DOHH2 (cell line): ENCODE measurements at regions not wholly inside any gene's neighbourhood (a gene's known extent, or its start where the extent isn't known, plus 50 kb on each side); places are given as distances from the start of the nearest gene placed in this dataset.

Experiments
- H3F3A ChIP-seq: fragments of 200-600 bp; sonication (generic), shearing (Covaris generic); 2 replicates; pipeline ENCODE4 v1.6.0; 2016; ENCODE audit warnings: antibody characterized with exemption, mild to moderate bottlenecking; ENCODE audit not compliant: control insufficient read depth, insufficient read depth
- H3K27ac ChIP-seq: fragments of 200-600 bp; sonication (generic); 2 replicates; pipeline ENCODE4 v1.5.1; 2014; ENCODE audit warnings: low read depth, mild to moderate bottlenecking, low read length, moderate library complexity
- H3K27me3 ChIP-seq: fragments of 200-600 bp; sonication (generic); 2 replicates; pipeline ENCODE4 v1.6.1; 2014; ENCODE audit warnings: mild to moderate bottlenecking, low read length, mixed read lengths; ENCODE audit not compliant: control insufficient read depth
- H3K36me3 ChIP-seq: fragments of 200-600 bp; sonication (generic); 2 replicates; pipeline ENCODE4 v1.6.1; 2014; ENCODE audit warnings: mild to moderate bottlenecking, low read length, moderate library complexity, mixed read lengths; ENCODE audit not compliant: control insufficient read depth
- H3K4me1 ChIP-seq: fragments of 200-600 bp; sonication (generic); 2 replicates; pipeline ENCODE4 v1.6.1; 2014; ENCODE audit warnings: mild to moderate bottlenecking, low read length, mixed read lengths; ENCODE audit not compliant: control insufficient read depth
- H3K4me2 ChIP-seq: fragments of 200-600 bp; sonication (generic); 2 replicates; pipeline ENCODE4 v1.6.0; 2014; ENCODE audit warnings: mild to moderate bottlenecking, low read length, moderate library complexity
- H3K4me3 ChIP-seq: fragments of 200-600 bp; sonication (generic); 2 replicates; pipeline ENCODE4 v1.5.1; 2014; ENCODE audit warnings: mild to moderate bottlenecking, low read length, mixed read lengths
- H3K79me2 ChIP-seq: fragments of 200-600 bp; sonication (generic); 2 replicates; pipeline ENCODE4 v1.6.1; 2014; ENCODE audit warnings: mild to moderate bottlenecking, low read length, mixed read lengths; ENCODE audit not compliant: control insufficient read depth
- H3K9me2 ChIP-seq: fragments of 200-600 bp; sonication (generic); replicated peaks from 2 replicates; pipeline ENCODE4 v1.6.1; 2014; ENCODE audit warnings: mild to moderate bottlenecking, low read length, mixed read lengths; ENCODE audit not compliant: control insufficient read depth
- H3K9me3 ChIP-seq: fragments of 200-600 bp; sonication (generic); 2 replicates; pipeline ENCODE4 v1.6.1; 2014; ENCODE audit warnings: antibody characterized with exemption, low read length, mixed read lengths; ENCODE audit not compliant: control insufficient read depth, insufficient read depth
- H4K20me1 ChIP-seq: fragments of 200-600 bp; sonication (generic); 2 replicates; pipeline ENCODE4 v1.6.0; 2014; ENCODE audit warnings: low read depth, mild to moderate bottlenecking, antibody characterized with exemption, low read length, moderate library complexity; ENCODE audit not compliant: control insufficient read depth, insufficient read depth
- EZH2phosphoT487 ChIP-seq: fragments of 200-600 bp; sonication (generic); IDR thresholded peaks from 2 replicates; pipeline ENCODE4 v1.6.1; 2017; ENCODE audit warnings: borderline replicate concordance, mild to moderate bottlenecking, antibody characterized with exemption, low read length, moderate library complexity, mixed read lengths
- TF ChIP-seq, protein P1 (sequence below): fragments of 200-600 bp; sonication (generic); IDR thresholded peaks from one replicate; pipeline ENCODE4 v1.5.1; 2014; ENCODE audit warnings: antibody characterized with exemption, mild to moderate bottlenecking, low read depth, low read length; ENCODE audit not compliant: poor library complexity, severe bottlenecking

DNA sequence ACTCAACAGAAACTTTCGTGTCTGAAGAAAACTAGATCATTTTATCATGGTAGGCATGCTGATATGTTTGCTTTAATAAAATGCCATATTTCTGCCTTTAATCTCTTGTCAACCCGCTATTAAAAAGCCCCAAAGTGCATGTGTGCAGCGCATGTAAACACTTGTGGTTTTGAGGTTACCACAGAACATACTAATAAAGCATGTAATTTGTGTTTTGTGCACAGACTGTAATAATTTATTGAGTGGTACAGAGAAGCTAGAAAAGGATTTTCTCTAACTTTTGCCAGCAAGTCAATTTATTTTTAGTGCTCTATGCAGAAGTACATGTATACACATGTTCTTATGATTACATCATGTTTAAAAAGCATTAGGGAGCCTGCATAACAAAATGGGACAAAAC is 349.9 kb upstream of the SLC35B3 start:
- Histone ChIP-seq H4K20me1 (no peaks in the 10 kb centered on the region), H3K9me2 (no peaks in the 10 kb centered on the region), H3K9me3 (no peaks in the 10 kb centered on the region), H3F3A (no peaks in the 10 kb centered on the region), H3K4me1 (peaks cover 7% of the 10 kb centered on the region), H3K27me3 (no peaks in the 10 kb centered on the region), H3K4me3 (no peak overlapping the region), H3K4me2 (no peak overlapping the region), H3K27ac (no peak overlapping the region), H3K79me2 (no peaks in the 10 kb centered on the region), H3K36me3 (no peaks in the 10 kb centered on the region)
- TF ChIP-seq EZH2phosphoT487, result no peak
- TF ChIP-seq, protein P1, sequence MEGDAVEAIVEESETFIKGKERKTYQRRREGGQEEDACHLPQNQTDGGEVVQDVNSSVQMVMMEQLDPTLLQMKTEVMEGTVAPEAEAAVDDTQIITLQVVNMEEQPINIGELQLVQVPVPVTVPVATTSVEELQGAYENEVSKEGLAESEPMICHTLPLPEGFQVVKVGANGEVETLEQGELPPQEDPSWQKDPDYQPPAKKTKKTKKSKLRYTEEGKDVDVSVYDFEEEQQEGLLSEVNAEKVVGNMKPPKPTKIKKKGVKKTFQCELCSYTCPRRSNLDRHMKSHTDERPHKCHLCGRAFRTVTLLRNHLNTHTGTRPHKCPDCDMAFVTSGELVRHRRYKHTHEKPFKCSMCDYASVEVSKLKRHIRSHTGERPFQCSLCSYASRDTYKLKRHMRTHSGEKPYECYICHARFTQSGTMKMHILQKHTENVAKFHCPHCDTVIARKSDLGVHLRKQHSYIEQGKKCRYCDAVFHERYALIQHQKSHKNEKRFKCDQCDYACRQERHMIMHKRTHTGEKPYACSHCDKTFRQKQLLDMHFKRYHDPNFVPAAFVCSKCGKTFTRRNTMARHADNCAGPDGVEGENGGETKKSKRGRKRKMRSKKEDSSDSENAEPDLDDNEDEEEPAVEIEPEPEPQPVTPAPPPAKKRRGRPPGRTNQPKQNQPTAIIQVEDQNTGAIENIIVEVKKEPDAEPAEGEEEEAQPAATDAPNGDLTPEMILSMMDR, result no peak

DNA sequence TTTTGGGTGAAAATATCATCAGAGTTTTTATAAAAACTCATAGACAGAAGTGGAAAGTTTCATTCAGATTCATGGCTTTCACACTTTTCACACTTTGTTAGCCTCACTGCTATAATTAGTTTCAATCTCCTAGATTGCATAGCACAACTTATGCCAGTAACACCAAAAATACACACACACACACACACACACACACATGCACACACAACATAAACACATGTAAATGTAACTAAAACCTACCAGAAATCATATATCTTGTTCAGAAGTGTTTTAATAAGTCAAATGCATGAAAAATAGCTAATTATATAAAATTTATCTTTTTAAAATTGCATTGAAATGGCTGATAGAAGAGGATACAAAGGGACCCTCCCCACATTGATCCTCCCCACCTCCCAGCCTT is 347.8 kb upstream of the SLC35B3 start:
- Histone ChIP-seq H3K36me3 (no peaks in the 10 kb centered on the region), H3K4me1 (peaks cover 7% of the 10 kb centered on the region)

DNA sequence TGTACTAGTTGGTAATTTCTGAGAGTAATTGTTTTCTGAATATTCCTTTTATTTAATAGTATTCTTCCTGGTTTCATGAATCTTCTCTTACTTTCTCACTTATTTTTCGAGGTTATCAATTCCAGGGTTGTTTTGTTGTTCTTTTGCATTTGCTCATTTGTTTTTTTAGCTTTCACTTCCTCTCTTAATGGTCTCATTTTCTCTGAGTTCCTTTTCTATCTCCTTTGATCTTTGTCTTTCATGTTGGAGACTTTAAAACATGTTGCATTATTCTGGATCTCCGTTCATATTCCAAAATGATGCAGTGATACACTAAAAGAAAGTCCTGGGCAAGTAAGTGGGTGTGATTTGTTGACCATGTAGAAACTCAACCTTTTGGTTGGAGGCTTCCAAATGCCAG is 345.3 kb upstream of the SLC35B3 start:
- H3K27ac ChIP-seq, result no peak overlapping the region
- no peaks in the 10 kb centered on the region for H3K36me3 ChIP-seq
- H3F3A ChIP-seq, result no peaks in the 10 kb centered on the region
- no peaks in the 10 kb centered on the region for H3K27me3 ChIP-seq
- 0 out of 2 replicates have a peak overlapping the region, but pooled peaks have one; percentile 7 for H3K4me3 ChIP-seq
- peaks cover 7% of the 10 kb centered on the region for H3K4me1 ChIP-seq
- no peaks in the 10 kb centered on the region for H4K20me1 ChIP-seq
- peak overlapping the region; percentile 33; the same call in 1 of the 2 replicates for H3K4me2 ChIP-seq
- TF ChIP-seq, protein P1, result no peak
- TF ChIP-seq EZH2phosphoT487, result no peak
- H3K79me2 ChIP-seq, result no peaks in the 10 kb centered on the region
- no peaks in the 10 kb centered on the region for H3K9me3 ChIP-seq
- no peaks in the 10 kb centered on the region for H3K9me2 ChIP-seq

More for the DNA sequence above, 347.8 kb upstream of the SLC35B3 start:
- Histone ChIP-seq H4K20me1 (no peaks in the 10 kb centered on the region), H3K9me2 (no peaks in the 10 kb centered on the region), H3F3A (no peaks in the 10 kb centered on the region), H3K9me3 (no peaks in the 10 kb centered on the region), H3K27me3 (no peaks in the 10 kb centered on the region), H3K27ac (no peak overlapping the region), H3K79me2 (no peaks in the 10 kb centered on the region), H3K4me3 (no peak overlapping the region), H3K4me2 (no peak overlapping the region)
- TF ChIP-seq, protein P1, result no peak
- no peak for TF ChIP-seq EZH2phosphoT487
